ENCODE measurements at regions not wholly inside any gene's neighbourhood (a gene's known extent, or its start where the extent isn't known, plus 50 kb on each side); places are given as distances from the start of the nearest gene placed in this dataset.
"Not testable (repeated sequence)": the region's sequence is repeated elsewhere in the genome, so short reads cannot be mapped to it uniquely, and the experiment has no call there.

- no peak for DNase-seq
Observed at GRCh38 chr12:68481181-68481941, 129.3 kb upstream of the RAP1B start.

GRCh38 chr12:68482014-68482413 lies 128.7 kb upstream of the RAP1B start:
- DNase-seq, result no peak

- DNase-seq, result no peak
Observed at GRCh38 chr12:68482660-68483059, 128.0 kb upstream of the RAP1B start.

- DNase-seq, result peak; percentile 58
Observed at GRCh38 chr12:68483592-68484383, 126.9 kb upstream of the RAP1B start.

GRCh38 chr12:68484578-68484977 lies 126.1 kb upstream of the RAP1B start:
- DNase-seq, result not testable (repeated sequence)

GRCh38 chr12:68486449-68486848 lies 124.2 kb upstream of the RAP1B start:
- DNase-seq, result not testable (repeated sequence)

GRCh38 chr12:68487721-68488309 lies 122.9 kb upstream of the RAP1B start:
- no peak for DNase-seq

- no peak for DNase-seq
Observed at GRCh38 chr12:68489273-68489672, 121.4 kb upstream of the RAP1B start.

GRCh38 chr12:68490476-68490875 lies 120.2 kb upstream of the RAP1B start:
- DNase-seq, result no peak

GRCh38 chr12:68491204-68491960 lies 119.3 kb upstream of the RAP1B start:
- DNase-seq, result no peak

- DNase-seq, result peak; percentile 71
Observed at GRCh38 chr12:68495336-68496070, 115.2 kb upstream of the RAP1B start.

GRCh38 chr12:68497107-68497506 lies 113.6 kb upstream of the RAP1B start:
- DNase-seq, result no peak

GRCh38 chr12:68497702-68498101 lies 113.0 kb upstream of the RAP1B start:
- peak; percentile 98 for DNase-seq

GRCh38 chr12:68498736-68499135 lies 112.0 kb upstream of the RAP1B start:
- no peak for DNase-seq

- no peak for DNase-seq
Observed at GRCh38 chr12:68499616-68500015, 111.1 kb upstream of the RAP1B start.

- DNase-seq, result no peak
Observed at GRCh38 chr12:68501226-68501625, 109.5 kb upstream of the RAP1B start.

GRCh38 chr12:68505970-68506369 lies 104.7 kb upstream of the RAP1B start:
- no peak for DNase-seq

GRCh38 chr12:68506619-68507018 lies 104.1 kb upstream of the RAP1B start:
- no peak for DNase-seq

GRCh38 chr12:68507657-68508056 lies 103.0 kb upstream of the RAP1B start:
- no peak for DNase-seq

GRCh38 chr12:68508576-68508975 lies 102.1 kb upstream of the RAP1B start:
- no peak for DNase-seq

- DNase-seq, result no peak
Observed at GRCh38 chr12:68509242-68509641, 101.5 kb upstream of the RAP1B start.

GRCh38 chr12:68510397-68510796 lies 100.3 kb upstream of the RAP1B start:
- DNase-seq, result no peak

All from EL (cell line).